RCC 7860 (cell line): ENCODE measurements at regions not wholly inside any gene's neighbourhood (a gene's known extent, or its start where the extent isn't known, plus 50 kb on each side); places are given as distances from the start of the nearest gene placed in this dataset.
A peak's percentile ranks its signal among the peaks of the same experiment; 100 is the strongest.

Experiments
- DNase-seq: peaks from one replicate; pipeline ENCODE4 v3.0.0-alpha.2; 2015; ENCODE audit warnings: low spot score
- FAIRE-seq: peaks from 2 replicates; lab custom pipeline; 2012; peaks lifted over from hg19 to GRCh38; lab: Jason Lieb, UNC

DNA sequence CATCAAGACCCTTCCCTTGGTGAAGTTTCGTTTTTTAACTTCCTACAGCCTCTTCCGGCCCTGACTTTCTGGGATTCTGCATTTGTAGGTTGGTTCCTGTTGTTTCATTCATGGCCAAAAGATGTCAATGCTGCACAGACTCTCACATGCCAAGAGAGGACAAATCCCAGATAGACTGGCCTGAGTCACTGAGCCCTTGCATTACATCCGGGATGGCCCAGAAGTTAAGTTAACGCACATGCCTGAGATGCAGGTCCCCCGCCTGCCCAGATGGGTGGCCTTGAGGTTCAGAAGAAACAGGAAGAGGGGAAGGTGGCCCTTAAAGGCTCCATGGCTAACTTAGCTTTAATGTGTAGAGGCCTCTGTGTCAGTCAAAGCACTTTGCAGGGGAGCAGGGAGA, 51.6 kb upstream of the SRGAP3 start:
- no peak for FAIRE-seq

DNA sequence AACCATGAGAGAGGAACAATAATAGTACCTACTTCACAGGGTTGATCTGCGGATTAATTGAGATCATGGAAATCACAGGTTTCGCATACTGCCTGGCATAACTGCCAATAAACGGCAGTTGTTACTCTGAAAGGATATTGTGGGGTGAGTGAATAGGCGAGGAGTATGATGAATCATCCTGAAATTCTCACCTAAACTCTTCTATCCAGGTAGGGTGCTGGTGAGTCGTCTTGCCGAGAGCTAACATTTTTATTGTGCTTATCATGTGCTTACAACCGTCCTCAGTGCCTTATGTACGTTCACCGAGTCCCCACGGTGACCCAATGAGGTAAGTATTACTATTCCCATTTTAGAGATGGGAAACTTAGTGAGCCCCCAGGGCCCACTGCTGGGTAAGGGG, 52.4 kb upstream of the SRGAP3 start:
- no peak for DNase-seq
- no peak for FAIRE-seq

More for the DNA sequence above, 51.6 kb upstream of the SRGAP3 start:
- DNase-seq: no peak

DNA sequence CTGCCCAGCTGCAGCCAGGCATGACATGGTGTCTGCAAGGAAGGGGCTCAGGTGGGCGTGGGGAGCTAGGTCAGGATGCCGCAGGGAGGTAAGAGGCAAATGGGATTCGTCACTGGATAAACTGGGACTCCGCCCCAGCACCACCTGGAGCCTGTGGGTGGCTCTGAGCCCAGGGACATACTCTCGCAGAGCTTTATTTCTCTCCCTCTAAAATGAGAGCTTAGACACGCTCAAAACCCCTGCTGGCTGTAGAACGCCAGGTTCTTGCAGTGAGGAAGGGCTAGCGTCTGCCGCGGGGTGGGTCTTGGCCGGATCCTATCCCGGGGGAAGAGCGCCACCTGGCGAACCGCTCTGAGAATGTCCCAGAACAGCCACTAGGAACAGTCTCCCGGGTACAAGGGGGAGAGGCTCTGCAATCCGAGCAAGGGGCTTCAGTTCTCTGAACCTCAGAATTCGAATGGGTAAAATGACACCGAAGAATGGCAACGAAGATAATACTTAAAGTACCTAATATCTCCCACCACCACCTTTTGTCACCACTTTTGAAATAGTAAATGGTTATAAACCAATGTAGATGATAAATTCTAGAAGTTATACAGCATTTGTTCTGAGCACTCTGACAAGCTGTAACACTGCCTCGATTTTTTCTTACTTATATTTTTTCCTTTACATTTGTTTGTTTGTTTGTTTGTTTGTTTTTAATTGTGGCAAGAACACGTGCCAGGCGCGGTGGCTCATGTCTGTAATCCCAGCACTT, 53.2 kb upstream of the SRGAP3 start:
- no peak for FAIRE-seq

DNA sequence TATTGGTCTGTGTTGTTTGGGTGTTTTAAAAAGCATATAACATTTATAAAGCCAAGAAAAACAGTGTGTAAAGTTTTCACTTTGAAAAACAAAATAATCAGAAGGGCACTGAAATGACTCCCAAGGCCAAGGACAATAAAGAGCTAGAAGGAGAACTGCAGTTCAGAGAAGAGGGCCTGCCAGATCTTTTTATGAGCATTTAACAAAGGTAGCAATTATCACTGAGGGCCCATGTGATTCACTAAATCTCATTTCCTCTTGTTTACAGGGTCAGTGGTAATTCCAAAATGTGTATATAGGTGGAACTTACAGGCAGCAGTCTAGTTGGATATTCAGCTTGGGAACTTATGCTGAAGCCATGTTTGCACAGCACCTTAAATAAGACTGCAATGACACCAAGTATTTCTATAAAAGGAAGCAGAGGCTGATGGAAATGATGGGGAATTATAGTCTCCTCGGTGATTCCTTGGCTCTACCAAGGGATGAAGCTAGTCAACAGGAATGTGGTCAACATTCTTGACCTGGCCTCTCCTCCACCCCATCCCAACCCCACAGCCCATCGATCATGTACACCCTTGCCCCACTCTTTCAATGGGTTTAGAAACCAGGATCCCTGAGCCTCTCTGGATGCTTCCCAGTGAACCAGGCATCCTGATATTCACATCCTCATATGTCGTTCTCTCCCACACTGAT, 54.4 kb upstream of the THUMPD3 start:
- FAIRE-seq: no peak
- DNase-seq: no peak

More for the DNA sequence above, 53.2 kb upstream of the SRGAP3 start:
- DNase-seq: peak; percentile 26

- DNase-seq: no peak
- FAIRE-seq: no peak
Observed at GRCh38 chr3:9310043-9310442, 52.8 kb upstream of the THUMPD3 start.

DNA sequence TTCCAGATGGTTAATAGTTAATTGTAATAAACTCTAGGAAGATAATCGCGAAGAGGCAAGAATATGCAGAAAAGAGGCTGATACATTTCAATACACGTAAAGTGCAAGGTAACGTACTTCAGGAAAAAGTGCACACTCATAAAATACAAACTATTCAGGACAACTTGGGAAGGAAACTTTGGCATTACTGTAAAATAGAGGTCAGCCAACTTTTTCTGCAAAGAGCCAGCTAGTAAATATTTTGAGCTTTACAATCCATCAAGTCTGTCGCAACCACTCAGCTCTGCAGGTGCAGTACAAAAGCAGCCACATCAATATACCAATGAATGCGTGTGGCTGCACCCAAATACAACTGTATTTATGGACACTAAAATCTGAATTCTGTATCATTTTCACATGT, 51.6 kb upstream of the THUMPD3 start:
- FAIRE-seq (no peak), DNase-seq (no peak)
